ENCODE measurements at regions not wholly inside any gene's neighbourhood (a gene's known extent, or its start where the extent isn't known, plus 50 kb on each side); places are given as distances from the start of the nearest gene placed in this dataset.

DNA sequence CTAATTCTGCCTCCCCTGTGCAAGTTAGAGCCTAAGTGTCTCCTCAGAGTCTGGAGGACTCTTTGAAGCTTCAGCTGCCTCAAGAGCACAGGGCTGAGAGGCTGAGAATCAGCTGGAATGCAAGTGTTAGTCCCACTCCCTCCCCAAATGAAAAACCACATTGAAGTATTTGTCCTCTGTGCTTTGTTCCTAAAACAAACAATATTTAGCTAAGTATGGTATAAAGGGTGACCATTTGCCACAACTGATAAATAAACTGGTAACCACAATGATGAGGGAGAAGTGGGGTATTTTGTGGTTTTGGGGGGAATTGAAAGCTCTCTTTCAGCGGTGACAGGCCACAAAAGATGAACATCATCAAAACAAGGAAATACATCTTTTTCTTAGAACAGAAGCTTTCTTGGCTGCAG, 91.7 kb upstream of the HDDC2 start:
- no peak for TF ChIP-seq POLR2A (IDR thresholded peaks at IDR 0.05; ENCODE audit: low read depth)
- TF ChIP-seq, protein P1, sequence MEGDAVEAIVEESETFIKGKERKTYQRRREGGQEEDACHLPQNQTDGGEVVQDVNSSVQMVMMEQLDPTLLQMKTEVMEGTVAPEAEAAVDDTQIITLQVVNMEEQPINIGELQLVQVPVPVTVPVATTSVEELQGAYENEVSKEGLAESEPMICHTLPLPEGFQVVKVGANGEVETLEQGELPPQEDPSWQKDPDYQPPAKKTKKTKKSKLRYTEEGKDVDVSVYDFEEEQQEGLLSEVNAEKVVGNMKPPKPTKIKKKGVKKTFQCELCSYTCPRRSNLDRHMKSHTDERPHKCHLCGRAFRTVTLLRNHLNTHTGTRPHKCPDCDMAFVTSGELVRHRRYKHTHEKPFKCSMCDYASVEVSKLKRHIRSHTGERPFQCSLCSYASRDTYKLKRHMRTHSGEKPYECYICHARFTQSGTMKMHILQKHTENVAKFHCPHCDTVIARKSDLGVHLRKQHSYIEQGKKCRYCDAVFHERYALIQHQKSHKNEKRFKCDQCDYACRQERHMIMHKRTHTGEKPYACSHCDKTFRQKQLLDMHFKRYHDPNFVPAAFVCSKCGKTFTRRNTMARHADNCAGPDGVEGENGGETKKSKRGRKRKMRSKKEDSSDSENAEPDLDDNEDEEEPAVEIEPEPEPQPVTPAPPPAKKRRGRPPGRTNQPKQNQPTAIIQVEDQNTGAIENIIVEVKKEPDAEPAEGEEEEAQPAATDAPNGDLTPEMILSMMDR (IDR thresholded peaks at IDR 0.05) = no peak
